Esophagus mucosa (tissue), 1 donor: ENCODE measurements at regions not wholly inside any gene's neighbourhood (a gene's known extent, or its start where the extent isn't known, plus 50 kb on each side); places are given as distances from the start of the nearest gene placed in this dataset.

Experiments
- ATAC-seq: fragments of 200-7000 bp; cut with Tn5 transposase; one replicate; pipeline ENCODE4 v1.9.1; 2020
- donor health status: DM: yes; HTN: yes; CAD: no.

- no peak for ATAC-seq
These were observed 86.2 kb upstream of the MYL2 start for GRCh38 chr12:111006621-111007020.

- ATAC-seq: no peak
These were observed 78.6 kb upstream of the MYL2 start for GRCh38 chr12:110998971-110999370.

GRCh38 chr12:110998165-110998564 is 77.8 kb upstream of the MYL2 start:
- no peak for ATAC-seq

- ATAC-seq: no peak
These were observed 76.0 kb upstream of the MYL2 start for GRCh38 chr12:110996415-110996814.

- ATAC-seq: no peak
These were observed 75.2 kb upstream of the MYL2 start for GRCh38 chr12:110995615-110996014.

GRCh38 chr12:110995016-110995415 is 74.6 kb upstream of the MYL2 start:
- ATAC-seq: no peak

GRCh38 chr12:110993434-110993833 is 73.1 kb upstream of the MYL2 start:
- no peak for ATAC-seq

- no peak for ATAC-seq
These were observed 72.5 kb upstream of the MYL2 start for GRCh38 chr12:110992909-110993308.

- ATAC-seq: no peak
These were observed 63.4 kb upstream of the MYL2 start for GRCh38 chr12:110983811-110984210.

- no peak for ATAC-seq
These were observed 52.5 kb upstream of the MYL2 start for GRCh38 chr12:110972866-110973265.

GRCh38 chr12:110971936-110972335 is 51.6 kb upstream of the MYL2 start:
- ATAC-seq: no peak

GRCh38 chr12:110971189-110971920 is 51.0 kb upstream of the MYL2 start:
- ATAC-seq: no peak
